IMR-90 (cell line): ENCODE measurements at regions not wholly inside any gene's neighbourhood (a gene's known extent, or its start where the extent isn't known, plus 50 kb on each side); places are given as distances from the start of the nearest gene placed in this dataset.

Experiments
- ATAC-seq: fragments of 200-7000 bp; cut with Tn5 transposase; 2 replicates; pipeline ENCODE4 v1.9.1; 2020; ENCODE audit warnings: low read depth, mild to moderate bottlenecking, moderate library complexity
- BruUV-seq: library from RNA; stranded (reverse); fragments of 400-500 nt; replicated peaks from 2 replicates; lab custom pipeline; 2021; lab: Mats Ljungman, UMichigan
- CTCF ChIA-PET: fragments of 300-600 bp; formaldehyde crosslinking; extraction: SDS; loops from one replicate; lab custom pipeline; 2021; ENCODE audit warnings: antibody characterized with exemption; lab: Yijun Ruan, JAX
- POLR2A ChIA-PET: fragments of 300-600 bp; sonication (Branson Sonifier 250); formaldehyde crosslinking; loops from one replicate; lab custom pipeline; 2022; ENCODE audit warnings: antibody characterized with exemption; ENCODE audit not compliant: unreplicated experiment; lab: Charles Lee
- DNase-seq: peaks from one replicate; pipeline ENCODE4 v3.0.0; 2013
- H2AFZ ChIP-seq: replicated peaks from 2 replicates; pipeline ENCODE3; 2013; ENCODE audit warnings: low read length, mild to moderate bottlenecking; ENCODE audit not compliant: poor library complexity
- H2AK5ac ChIP-seq: 2 replicates; pipeline ENCODE4 v1.6.1; 2013; ENCODE audit warnings: low read depth, low read length, inconsistent platforms
- H2AK9ac ChIP-seq: replicated peaks from 2 replicates; pipeline ENCODE3; 2013; ENCODE audit warnings: mild to moderate bottlenecking, low read depth, low read length, moderate library complexity; ENCODE audit not compliant: poor library complexity
- H2BK120ac ChIP-seq: 2 replicates; pipeline ENCODE4 v1.6.1; 2013; ENCODE audit warnings: low read depth, low read length, inconsistent platforms
- H2BK15ac ChIP-seq: 3 replicates; pipeline ENCODE4 v1.6.1; 2013; ENCODE audit warnings: low read depth, low read length, inconsistent platforms
- H2BK20ac ChIP-seq: 2 replicates; pipeline ENCODE4 v1.6.1; 2013; ENCODE audit warnings: low read depth, mild to moderate bottlenecking, inconsistent platforms, low read length, moderate library complexity
- H2BK5ac ChIP-seq: 2 replicates; pipeline ENCODE4 v1.6.1; 2013; ENCODE audit warnings: mild to moderate bottlenecking, low read depth, low read length, inconsistent platforms; ENCODE audit not compliant: poor library complexity, severe bottlenecking
- H3K14ac ChIP-seq: replicated peaks from 2 replicates; pipeline ENCODE4 v1.6.1; 2013; ENCODE audit warnings: low read depth, low read length, inconsistent platforms
- H3K18ac ChIP-seq: 2 replicates; pipeline ENCODE4 v1.6.1; 2013; ENCODE audit warnings: low read depth, low read length, control low read depth
- H3K23ac ChIP-seq: 2 replicates; pipeline ENCODE4 v1.6.1; 2013; ENCODE audit warnings: low read depth, low read length, inconsistent platforms
- H3K27ac ChIP-seq: 2 replicates; pipeline ENCODE4 v1.5.1; 2013; ENCODE audit warnings: mild to moderate bottlenecking, control low read depth, low read length; ENCODE audit not compliant: insufficient read depth
- H3K27me3 ChIP-seq: 2 replicates; pipeline ENCODE4 v1.6.1; 2013; ENCODE audit warnings: low read length; ENCODE audit not compliant: control insufficient read depth, insufficient read depth
- H3K36me3 ChIP-seq: 2 replicates; pipeline ENCODE4 v1.6.1; 2013; ENCODE audit warnings: low read length, mixed read lengths; ENCODE audit not compliant: control insufficient read depth, insufficient read depth
- H3K4ac ChIP-seq: 2 replicates; pipeline ENCODE4 v1.6.1; 2013; ENCODE audit warnings: low read depth, low read length, inconsistent platforms
- H3K4me1 ChIP-seq: 2 replicates; pipeline ENCODE4 v1.6.1; 2013; ENCODE audit warnings: low read length, mixed read lengths; ENCODE audit not compliant: control insufficient read depth, insufficient read depth
- H3K4me2 ChIP-seq: 2 replicates; pipeline ENCODE4 v1.6.1; 2013; ENCODE audit warnings: low read depth, mild to moderate bottlenecking, control low read depth, low read length, moderate library complexity
- H3K4me3 ChIP-seq: 2 replicates; pipeline ENCODE4 v1.5.1; 2013; ENCODE audit warnings: low read depth, mild to moderate bottlenecking, control low read depth, low read length, moderate library complexity; ENCODE audit not compliant: insufficient read depth
- H3K56ac ChIP-seq: 2 replicates; pipeline ENCODE4 v1.6.1; 2013; ENCODE audit warnings: low read length, inconsistent platforms; ENCODE audit not compliant: insufficient read depth; ENCODE audit errors: extremely low read depth
- H3K79me1 ChIP-seq, 2 experiments: 2 replicates each; pipeline ENCODE4 v1.6.1; 2013; ENCODE audit warnings: low read length in 2 of 2, inconsistent platforms in 1 of 2, low read depth in 1 of 2
- H3K9ac ChIP-seq: 2 replicates; pipeline ENCODE4 v1.6.1; 2013; ENCODE audit warnings: low read depth, low read length, control low read depth
- H3K9me1 ChIP-seq: 2 replicates; pipeline ENCODE4 v1.6.1; 2013; ENCODE audit warnings: low read length, inconsistent platforms; ENCODE audit not compliant: insufficient read depth
- H3K9me3 ChIP-seq: 2 replicates; pipeline ENCODE4 v1.6.1; 2013; ENCODE audit warnings: low read length; ENCODE audit not compliant: control insufficient read depth, insufficient read depth
- H4K20me1 ChIP-seq: 2 replicates; pipeline ENCODE4 v1.6.1; 2013; ENCODE audit warnings: low read length, inconsistent platforms; ENCODE audit not compliant: insufficient read depth
- H4K5ac ChIP-seq: 2 replicates; pipeline ENCODE4 v1.6.1; 2013; ENCODE audit warnings: mild to moderate bottlenecking, low read depth, low read length, control low read depth
- H4K8ac ChIP-seq, 2 experiments: 2 replicates each; pipeline ENCODE4 v1.6.1; 2013; ENCODE audit warnings: low read depth in 2 of 2, low read length in 2 of 2, control low read depth in 1 of 2, inconsistent platforms in 1 of 2
- H4K91ac ChIP-seq: 2 replicates; pipeline ENCODE4 v1.6.1; 2013; ENCODE audit warnings: low read depth, low read length, inconsistent platforms; ENCODE audit not compliant: insufficient read depth
- BHLHE40 ChIP-seq: fragments of 150-350 bp; IDR thresholded peaks from 2 replicates; pipeline ENCODE4 v1.6.1; 2016; ENCODE audit warnings: mild to moderate bottlenecking, low read depth, low read length
- CEBPB ChIP-seq: IDR thresholded peaks from 2 replicates; pipeline ENCODE4 v1.6.1; 2012; ENCODE audit warnings: low read depth, low read length, improper control_type of control experiment
- CHD1 ChIP-seq: IDR thresholded peaks from 2 replicates; pipeline ENCODE4 v1.6.1; 2012; ENCODE audit warnings: low read depth, low read length, improper control_type of control experiment
- CTCF ChIP-seq: conservative IDR thresholded peaks from 2 replicates; pipeline ENCODE4 v1.5.1; 2012; ENCODE audit warnings: mild to moderate bottlenecking, low read depth, low read length, improper control_type of control experiment
- FOS ChIP-seq: fragments of 150-350 bp; IDR thresholded peaks from 2 replicates; pipeline ENCODE4 v1.6.1; 2016; ENCODE audit warnings: low read depth, low read length
- MAFK ChIP-seq: IDR thresholded peaks from 2 replicates; pipeline ENCODE4 v1.6.1; 2012; ENCODE audit warnings: low read depth, low read length, improper control_type of control experiment
- MAZ ChIP-seq: IDR thresholded peaks from 2 replicates; pipeline ENCODE4 v1.6.1; 2012; ENCODE audit warnings: low read depth, mild to moderate bottlenecking, low read length, improper control_type of control experiment, moderate library complexity, borderline replicate concordance
- MXI1 ChIP-seq: IDR thresholded peaks from 2 replicates; pipeline ENCODE4 v1.6.1; 2012; ENCODE audit warnings: low read depth, mild to moderate bottlenecking, low read length, moderate library complexity, borderline replicate concordance
- NFE2L2 ChIP-seq: fragments of 150-350 bp; IDR thresholded peaks from 2 replicates; pipeline ENCODE4 v1.6.1; 2016; ENCODE audit warnings: low read depth, mild to moderate bottlenecking, low read length
- POLR2A ChIP-seq: IDR thresholded peaks from 2 replicates; pipeline ENCODE4 v1.6.1; 2012; ENCODE audit warnings: mild to moderate bottlenecking, low read depth, low read length
- RAD21 ChIP-seq: IDR thresholded peaks from 2 replicates; pipeline ENCODE4 v1.6.1; 2012; ENCODE audit warnings: low read length, improper control_type of control experiment
- RCOR1 ChIP-seq: IDR thresholded peaks from 2 replicates; pipeline ENCODE4 v1.6.1; 2012; ENCODE audit warnings: mild to moderate bottlenecking, low read length, improper control_type of control experiment; ENCODE audit not compliant: insufficient replicate concordance
- RFX5 ChIP-seq: IDR thresholded peaks from 2 replicates; pipeline ENCODE4 v1.8.0; 2012; ENCODE audit warnings: low read depth, mild to moderate bottlenecking, low read length, moderate library complexity
- SMC3 ChIP-seq: fragments of 150-350 bp; IDR thresholded peaks from 2 replicates; pipeline ENCODE4 v1.6.1; 2016; ENCODE audit warnings: low read depth, mild to moderate bottlenecking, antibody characterized with exemption, low read length, moderate library complexity
- WGBS, 2 experiments: methylation state at CpG; one replicate each; pipeline versions ENCODE4 v1.1.5 to v1.1.7; 2013; ENCODE audit warnings: missing lambda C conversion rate in 2 of 2; ENCODE audit not compliant: insufficient read length in 1 of 2; ENCODE audit errors: extremely low coverage in 2 of 2; 5-methylcytosine and 5-hydroxymethylcytosine counted together
- dilution Hi-C: fragments of 300-500 bp; cut with HindIII; formaldehyde crosslinking; loops from one replicate; pipeline ENCODE4 v1.14.3; 2018; ENCODE audit warnings: low sequenced_read_pairs; ENCODE audit not compliant: unreplicated experiment
- in situ Hi-C: fragments of 300-500 bp; cut with MboI; formaldehyde crosslinking; loops from 3 replicates; pipeline ENCODE4 v1.14.3; 2019; ENCODE audit warnings: low sequenced_read_pairs, inconsistent platforms, mixed read lengths
- intact Hi-C: fragments of 100-400 bp; cut with micrococcal nuclease; formaldehyde crosslinking; loops from 2 replicates; pipeline ENCODE4 v1.10.0; 2022
- TF ChIP-seq, protein P1 (sequence below): fragments of 150-350 bp; IDR thresholded peaks from 2 replicates; pipeline ENCODE4 v1.6.1; 2017; ENCODE audit warnings: mild to moderate bottlenecking, antibody characterized with exemption, low read length, low read depth

DNA sequence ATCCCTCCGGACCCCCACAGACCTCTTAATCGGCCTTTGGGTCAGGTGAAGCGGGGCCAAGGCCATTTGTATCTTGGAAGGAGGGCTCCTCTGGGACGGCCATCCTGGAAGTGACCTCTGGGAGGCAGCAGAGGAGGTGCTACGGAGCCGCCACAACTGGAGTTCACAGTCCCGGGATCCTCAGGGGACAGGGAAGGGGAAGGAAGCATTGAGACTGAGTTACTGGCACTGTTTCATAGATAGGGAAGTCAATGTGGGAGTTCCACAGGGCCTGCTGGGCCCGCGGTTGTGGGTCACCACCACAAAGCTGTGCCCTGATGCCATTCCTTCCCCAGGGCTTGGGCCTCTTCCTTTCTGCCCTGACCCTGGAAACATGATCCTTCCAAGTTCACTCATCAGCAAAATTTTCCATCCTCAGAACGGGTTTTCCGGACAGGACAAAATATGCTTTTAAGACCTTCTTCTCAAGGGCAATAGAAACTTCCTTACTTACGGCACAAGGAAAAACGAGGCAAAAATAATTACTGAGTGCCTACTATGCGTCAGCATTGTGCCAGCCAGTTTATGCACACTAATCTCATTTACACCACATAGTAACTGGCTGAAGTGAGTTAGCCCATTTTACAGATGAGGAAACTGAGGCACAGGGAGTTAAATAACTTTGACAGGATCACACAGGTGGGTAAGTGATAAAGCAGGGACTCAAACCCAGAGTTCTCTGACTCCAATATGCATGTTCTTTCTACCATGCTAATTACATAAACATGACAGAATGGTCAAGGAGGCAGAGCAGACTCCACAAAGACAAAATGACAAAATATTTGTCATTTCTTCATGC is 143.8 kb downstream of the UNC5CL start:
- Histone ChIP-seq H3K4me1 (no peaks in the 10 kb centered on the region), H3K79me1 (no peaks in the 10 kb centered on the region), H2BK120ac (no peak overlapping the region), H3K56ac (no peak overlapping the region), H3K23ac (no peak overlapping the region), H3K27me3 (peaks cover 23% of the 10 kb centered on the region), H3K18ac (no peak overlapping the region), H3K4ac (no peak overlapping the region), H2BK5ac (no peak overlapping the region), H2AFZ (peak overlapping the region; percentile 90), H3K27ac (no peak overlapping the region), H2AK9ac (peak overlapping the region; percentile 70), H4K91ac (no peak overlapping the region), H3K14ac (no peak overlapping the region), H4K5ac (no peak overlapping the region), H2BK20ac (no peak overlapping the region), H4K8ac (no peak overlapping the region), H3K9ac (no peak overlapping the region), H3K9me1 (no peaks in the 10 kb centered on the region), H3K4me3 (no peak overlapping the region), H3K9me3 (no peaks in the 10 kb centered on the region), H2AK5ac (no peak overlapping the region), H2BK15ac (no peak overlapping the region), H4K20me1 (no peaks in the 10 kb centered on the region), H3K36me3 (no peaks in the 10 kb centered on the region), H3K4me2 (no peak overlapping the region)
- 20% methylated on average over 2 of the region's 14 CpGs; no CpG with 5 or more reads in 1 of the 2 experiments for whole genome bisulfite sequencing, 2 experiments
- BruUV-seq, result no TSS peak
- POLR2A ChIA-PET, result no interaction called here
- ATAC-seq (peak; percentile 99), DNase-seq (peak; percentile 54)
- intact Hi-C loops (loop anchor here (1.0 kb wide), 3 partner anchors 111 to 171 kb away; no protein-coding TSS in a partner anchor), in situ Hi-C loops (loop anchor here (5.0 kb wide), 1 partner anchor 127 kb away; no protein-coding TSS in a partner anchor), dilution Hi-C loops (no loop called here)
- CTCF ChIA-PET, result interaction anchor here (0.6 to 3.2 kb wide), 7 partner anchors 9 to 145 kb away, joined by 3 to 24 read pairs (median 4); partner anchors contain the start of gene UNC5CL
- TF ChIP-seq POLR2A, result 0 out of 2 replicates have a peak, but pooled peaks have one; percentile 40
- no peak for TF ChIP-seq RCOR1
- TF ChIP-seq SMC3, result peak; percentile 93
- no peak for TF ChIP-seq FOS
- no peak for TF ChIP-seq RFX5
- TF ChIP-seq BHLHE40, result no peak
- TF ChIP-seq MAZ, result no peak
- no peak for TF ChIP-seq CEBPB
- TF ChIP-seq CTCF, result peak; percentile 86
- no peak for TF ChIP-seq MAFK
- TF ChIP-seq RAD21, result peak; percentile 94
- no peak for TF ChIP-seq MXI1
- TF ChIP-seq NFE2L2, result no peak
- TF ChIP-seq CHD1, result no peak
- TF ChIP-seq, protein P1, sequence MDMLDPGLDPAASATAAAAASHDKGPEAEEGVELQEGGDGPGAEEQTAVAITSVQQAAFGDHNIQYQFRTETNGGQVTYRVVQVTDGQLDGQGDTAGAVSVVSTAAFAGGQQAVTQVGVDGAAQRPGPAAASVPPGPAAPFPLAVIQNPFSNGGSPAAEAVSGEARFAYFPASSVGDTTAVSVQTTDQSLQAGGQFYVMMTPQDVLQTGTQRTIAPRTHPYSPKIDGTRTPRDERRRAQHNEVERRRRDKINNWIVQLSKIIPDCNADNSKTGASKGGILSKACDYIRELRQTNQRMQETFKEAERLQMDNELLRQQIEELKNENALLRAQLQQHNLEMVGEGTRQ, result no peak
